Left lobe of liver (tissue), 2 donors: ENCODE measurements at regions not wholly inside any gene's neighbourhood (a gene's known extent, or its start where the extent isn't known, plus 50 kb on each side); places are given as distances from the start of the nearest gene placed in this dataset.
"Not testable (repeated sequence)": the region's sequence is repeated elsewhere in the genome, so short reads cannot be mapped to it uniquely, and the experiment has no call there.

Source experiments
- ATAC-seq: fragments of 200-7000 bp; cut with Tn5 transposase; one replicate; pipeline ENCODE4 v1.9.1; 2020; ENCODE audit warnings: mild to moderate bottlenecking, moderate library complexity
- DNase-seq: peaks from one replicate; pipeline ENCODE4 v3.0.0-alpha.2; 2020; ENCODE audit warnings: low spot score
- donor health status: DM: no; HTN: no; CAD: no; lungs with moderate emphysema.
- donor health status: DM: no; HTN: yes; CAD: no.

GRCh38 chr11:97784388-97784787 is 1236.4 kb upstream of the CNTN5 start:
- DNase-seq, ATAC-seq: not testable (repeated sequence)

GRCh38 chr11:97786961-97787360 is 1233.8 kb upstream of the CNTN5 start:
- ATAC-seq (no peak), DNase-seq (no peak)

GRCh38 chr11:97794876-97795275 is 1225.9 kb upstream of the CNTN5 start:
- no peak for DNase-seq
- ATAC-seq: no peak

GRCh38 chr11:97800891-97801290 is 1219.9 kb upstream of the CNTN5 start:
- no peak for ATAC-seq

GRCh38 chr11:97814325-97814959 is 1206.3 kb upstream of the CNTN5 start:
- DNase-seq (no peak), ATAC-seq (no peak)

More at GRCh38 chr11:97800891-97801290, 1219.9 kb upstream of the CNTN5 start:
- DNase-seq: no peak

GRCh38 chr11:97815667-97816066 is 1205.1 kb upstream of the CNTN5 start:
- ATAC-seq (no peak), DNase-seq (no peak)

- DNase-seq (no peak), ATAC-seq (no peak)
These were observed 1188.3 kb upstream of the CNTN5 start for GRCh38 chr11:97832451-97832850.

GRCh38 chr11:97833412-97833811 is 1187.3 kb upstream of the CNTN5 start:
- no peak for DNase-seq
- no peak for ATAC-seq

- no peak for ATAC-seq
- DNase-seq: no peak
These were observed 1176.7 kb upstream of the CNTN5 start for GRCh38 chr11:97844016-97844415.

GRCh38 chr11:97847730-97848129 is 1173.0 kb upstream of the CNTN5 start:
- ATAC-seq: no peak
- DNase-seq: no peak

- no peak for DNase-seq
- no peak for ATAC-seq
These were observed 1170.0 kb upstream of the CNTN5 start for GRCh38 chr11:97850701-97851100.

- ATAC-seq (no peak), DNase-seq (no peak)
These were observed 1166.4 kb upstream of the CNTN5 start for GRCh38 chr11:97854357-97854756.

- ATAC-seq: no peak
- no peak for DNase-seq
These were observed 1165.9 kb upstream of the CNTN5 start for GRCh38 chr11:97854877-97855276.

GRCh38 chr11:97856666-97857065 is 1164.1 kb upstream of the CNTN5 start:
- ATAC-seq (no peak), DNase-seq (no peak)

- ATAC-seq (no peak), DNase-seq (no peak)
These were observed 1160.5 kb upstream of the CNTN5 start for GRCh38 chr11:97860237-97860636.

- ATAC-seq (no peak), DNase-seq (no peak)
These were observed 1158.7 kb upstream of the CNTN5 start for GRCh38 chr11:97862021-97862420.

GRCh38 chr11:97865424-97866012 is 1155.2 kb upstream of the CNTN5 start:
- no peak for DNase-seq
- no peak for ATAC-seq

- DNase-seq (no peak), ATAC-seq (no peak)
These were observed 1148.9 kb upstream of the CNTN5 start for GRCh38 chr11:97871816-97872215.

- no peak for DNase-seq
- no peak for ATAC-seq
These were observed 1140.5 kb upstream of the CNTN5 start for GRCh38 chr11:97880209-97880608.

- DNase-seq (no peak), ATAC-seq (no peak)
These were observed 1137.7 kb upstream of the CNTN5 start for GRCh38 chr11:97883086-97883485.

- ATAC-seq (no peak), DNase-seq (no peak)
These were observed 1132.1 kb upstream of the CNTN5 start for GRCh38 chr11:97888641-97889040.

GRCh38 chr11:97890466-97890865 is 1130.3 kb upstream of the CNTN5 start:
- ATAC-seq (no peak), DNase-seq (no peak)

- DNase-seq (no peak), ATAC-seq (no peak)
These were observed 1127.1 kb upstream of the CNTN5 start for GRCh38 chr11:97893612-97894011.
